ENCODE measurements at regions not wholly inside any gene's neighbourhood (a gene's known extent, or its start where the extent isn't known, plus 50 kb on each side); places are given as distances from the start of the nearest gene placed in this dataset. TPM values are rescaled to one million over a fixed set of nuclear protein-coding genes. Genes with fewer than 3 reads are reported as not detected.

DNA sequence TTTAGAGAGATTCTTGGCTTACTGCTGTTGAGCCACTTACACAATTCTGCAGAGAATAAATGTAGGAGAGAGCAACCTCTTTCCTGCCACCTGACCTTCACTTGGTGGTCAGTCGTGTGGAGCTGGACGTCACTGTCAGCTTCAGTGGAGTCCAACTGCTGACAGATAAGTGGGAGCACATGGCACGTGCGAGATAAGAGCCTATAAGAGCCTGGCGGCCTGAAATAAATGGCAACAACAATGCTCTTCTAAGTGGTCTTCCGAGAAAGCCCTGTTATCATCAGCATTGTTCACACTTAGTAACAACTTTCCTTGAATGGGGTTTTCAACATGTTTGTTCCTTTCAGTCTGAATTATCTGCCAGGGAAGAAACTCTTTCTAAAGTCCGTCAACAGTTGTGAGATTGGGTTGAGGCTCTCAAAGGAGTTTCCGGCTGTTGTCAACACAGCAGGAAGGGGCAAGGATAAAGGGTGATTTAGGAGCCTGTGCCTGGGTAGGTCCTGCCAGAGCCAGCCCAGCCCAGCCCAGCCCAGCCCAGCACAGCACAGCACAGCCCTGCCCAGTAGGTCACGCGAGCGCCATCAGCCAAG is 57.2 kb upstream of the RUNX1 start:
- Mint-ChIP-seq H3K36me3 (ENCODE audit: low read depth) (no peaks in the 10 kb centered on the region), H3K4me1 (no peaks in the 10 kb centered on the region), H3K9me3 (peaks cover 5% of the 10 kb centered on the region), H3K4me3 (no peak overlapping the region), H3K27ac (ENCODE audit: unreplicated experiment) (no peak overlapping the region), H3K27me3 (ENCODE audit: low read depth) (no peaks in the 10 kb centered on the region)
- TF ChIP-seq CTCF (conservative IDR thresholded peaks at IDR 0.05): no peak
- DNase-seq (ENCODE audit: low read depth, low spot score): no peak

- no peak overlapping the region for H3K27ac Mint-ChIP-seq (ENCODE audit: unreplicated experiment)
- no peaks in the 10 kb centered on the region for H3K9me3 Mint-ChIP-seq
- H3K4me1 Mint-ChIP-seq: no peaks in the 10 kb centered on the region
- no peaks in the 10 kb centered on the region for H3K36me3 Mint-ChIP-seq (ENCODE audit: low read depth)
- no peaks in the 10 kb centered on the region for H3K27me3 Mint-ChIP-seq (ENCODE audit: low read depth)
- no peak for TF ChIP-seq CTCF (conservative IDR thresholded peaks at IDR 0.05)
- DNase-seq (ENCODE audit: low read depth, low spot score): no peak
- no peak overlapping the region for H3K4me3 Mint-ChIP-seq
These were observed 53.6 kb upstream of the RUNX1 start for GRCh38 chr21:35102488-35103371.

- H3K4me3 Mint-ChIP-seq: no peak overlapping the region
- H3K27ac Mint-ChIP-seq (ENCODE audit: unreplicated experiment): no peak overlapping the region
- no peak for DNase-seq (ENCODE audit: low read depth, low spot score)
- no peaks in the 10 kb centered on the region for H3K9me3 Mint-ChIP-seq
- H3K4me1 Mint-ChIP-seq: no peaks in the 10 kb centered on the region
- H3K36me3 Mint-ChIP-seq (ENCODE audit: low read depth): no peaks in the 10 kb centered on the region
- no peaks in the 10 kb centered on the region for H3K27me3 Mint-ChIP-seq (ENCODE audit: low read depth)
- no peak for TF ChIP-seq CTCF (conservative IDR thresholded peaks at IDR 0.05)
These were observed 51.3 kb upstream of the RUNX1 start for GRCh38 chr21:35100349-35100811.

GRCh38 chr21:35099310-35099709 is 50.2 kb upstream of the RUNX1 start:
- Mint-ChIP-seq H3K4me1 (no peaks in the 10 kb centered on the region), H3K4me3 (no peak overlapping the region), H3K36me3 (ENCODE audit: low read depth) (no peaks in the 10 kb centered on the region), H3K27ac (ENCODE audit: unreplicated experiment) (no peak overlapping the region), H3K27me3 (ENCODE audit: low read depth) (no peaks in the 10 kb centered on the region), H3K9me3 (no peaks in the 10 kb centered on the region)
- no peak for DNase-seq (ENCODE audit: low read depth, low spot score)
- no peak for TF ChIP-seq CTCF (conservative IDR thresholded peaks at IDR 0.05)

Small RNAs in the stretch of these regions (microRNA-seq; reads per million reads assigned to microRNA genes)
- not detected for gene MIR802
